ENCODE measurements at regions not wholly inside any gene's neighbourhood (a gene's known extent, or its start where the extent isn't known, plus 50 kb on each side); places are given as distances from the start of the nearest gene placed in this dataset.

GRCh38 chr13:91108315-91108714 is 239.2 kb upstream of the MIR17HG start:
- H3K4me1 Mint-ChIP-seq (ENCODE audit: low read depth, unreplicated experiment), result peaks cover 14% of the 10 kb centered on the region
- H3K27ac Mint-ChIP-seq (ENCODE audit: unreplicated experiment), result no peak overlapping the region
- no peaks in the 10 kb centered on the region for H3K36me3 Mint-ChIP-seq (ENCODE audit: unreplicated experiment)
- no peaks in the 10 kb centered on the region for H3K27me3 Mint-ChIP-seq (ENCODE audit: unreplicated experiment)
- no peak for TF ChIP-seq CTCF (IDR thresholded peaks at IDR 0.05; ENCODE audit: partially characterized antibody, unreplicated experiment)
- no peak for DNase-seq
- no peak overlapping the region for H3K4me3 Mint-ChIP-seq (ENCODE audit: unreplicated experiment)
- H3K9me3 Mint-ChIP-seq (ENCODE audit: unreplicated experiment), result no peaks in the 10 kb centered on the region

GRCh38 chr13:91111476-91112200 is 235.8 kb upstream of the MIR17HG start:
- H3K27me3 Mint-ChIP-seq (ENCODE audit: unreplicated experiment), result no peaks in the 10 kb centered on the region
- no peak for DNase-seq
- peaks cover 14% of the 10 kb centered on the region for H3K4me1 Mint-ChIP-seq (ENCODE audit: low read depth, unreplicated experiment)
- peaks cover 2% of the 10 kb centered on the region for H3K9me3 Mint-ChIP-seq (ENCODE audit: unreplicated experiment)
- no peak overlapping the region for H3K4me3 Mint-ChIP-seq (ENCODE audit: unreplicated experiment)
- no peaks in the 10 kb centered on the region for H3K36me3 Mint-ChIP-seq (ENCODE audit: unreplicated experiment)
- H3K27ac Mint-ChIP-seq (ENCODE audit: unreplicated experiment), result no peak overlapping the region
- no peak for TF ChIP-seq CTCF (IDR thresholded peaks at IDR 0.05; ENCODE audit: partially characterized antibody, unreplicated experiment)

GRCh38 chr13:91112201-91112923 is 235.1 kb upstream of the MIR17HG start:
- DNase-seq, result no peak
- H3K4me3 Mint-ChIP-seq (ENCODE audit: unreplicated experiment), result no peak overlapping the region
- no peaks in the 10 kb centered on the region for H3K36me3 Mint-ChIP-seq (ENCODE audit: unreplicated experiment)
- TF ChIP-seq CTCF (IDR thresholded peaks at IDR 0.05; ENCODE audit: partially characterized antibody, unreplicated experiment), result no peak
- no peak overlapping the region for H3K27ac Mint-ChIP-seq (ENCODE audit: unreplicated experiment)
- H3K4me1 Mint-ChIP-seq (ENCODE audit: low read depth, unreplicated experiment), result peaks cover 14% of the 10 kb centered on the region
- H3K27me3 Mint-ChIP-seq (ENCODE audit: unreplicated experiment), result no peaks in the 10 kb centered on the region
- peaks cover 2% of the 10 kb centered on the region for H3K9me3 Mint-ChIP-seq (ENCODE audit: unreplicated experiment)

GRCh38 chr13:91112924-91113277 is 234.6 kb upstream of the MIR17HG start:
- H3K27me3 Mint-ChIP-seq (ENCODE audit: unreplicated experiment), result no peaks in the 10 kb centered on the region
- no peak overlapping the region for H3K27ac Mint-ChIP-seq (ENCODE audit: unreplicated experiment)
- no peak for DNase-seq
- peaks cover 2% of the 10 kb centered on the region for H3K9me3 Mint-ChIP-seq (ENCODE audit: unreplicated experiment)
- H3K4me3 Mint-ChIP-seq (ENCODE audit: unreplicated experiment), result no peak overlapping the region
- peaks cover 14% of the 10 kb centered on the region for H3K4me1 Mint-ChIP-seq (ENCODE audit: low read depth, unreplicated experiment)
- no peaks in the 10 kb centered on the region for H3K36me3 Mint-ChIP-seq (ENCODE audit: unreplicated experiment)
- no peak for TF ChIP-seq CTCF (IDR thresholded peaks at IDR 0.05; ENCODE audit: partially characterized antibody, unreplicated experiment)

- H3K36me3 Mint-ChIP-seq (ENCODE audit: unreplicated experiment), result no peaks in the 10 kb centered on the region
- no peak for TF ChIP-seq CTCF (IDR thresholded peaks at IDR 0.05; ENCODE audit: partially characterized antibody, unreplicated experiment)
- DNase-seq, result no peak
- no peak overlapping the region for H3K27ac Mint-ChIP-seq (ENCODE audit: unreplicated experiment)
- peaks cover 14% of the 10 kb centered on the region for H3K4me1 Mint-ChIP-seq (ENCODE audit: low read depth, unreplicated experiment)
- H3K4me3 Mint-ChIP-seq (ENCODE audit: unreplicated experiment), result no peak overlapping the region
- H3K9me3 Mint-ChIP-seq (ENCODE audit: unreplicated experiment), result peaks cover 2% of the 10 kb centered on the region
- no peaks in the 10 kb centered on the region for H3K27me3 Mint-ChIP-seq (ENCODE audit: unreplicated experiment)
Measured at GRCh38 chr13:91115776-91116175, 231.7 kb upstream of the MIR17HG start.
